HG02623 (cell line): ENCODE measurements at regions not wholly inside any gene's neighbourhood (a gene's known extent, or its start where the extent isn't known, plus 50 kb on each side); places are given as distances from the start of the nearest gene placed in this dataset.

Source experiments
- ATAC-seq: cut with Tn5 transposase; IDR thresholded peaks from one replicate; pipeline ENCODE4 v1.9.1; 2021; ENCODE audit warnings: moderate library complexity; ENCODE audit not compliant: unreplicated experiment

GRCh38 chr12:124433879-124434278 lies 133.5 kb downstream of the NCOR2 start:
- no peak for ATAC-seq

- ATAC-seq = no peak
Measured at GRCh38 chr12:124433147-124433874, 134.1 kb downstream of the NCOR2 start.

GRCh38 chr12:124432376-124432775 lies 135.0 kb downstream of the NCOR2 start:
- no peak for ATAC-seq

GRCh38 chr12:124431971-124432370 lies 135.4 kb downstream of the NCOR2 start:
- ATAC-seq = no peak

- no peak for ATAC-seq
Measured at GRCh38 chr12:124430491-124430890, 135.6 kb downstream of the RFLNA start.

GRCh38 chr12:124429535-124429934 lies 134.6 kb downstream of the RFLNA start:
- ATAC-seq = no peak

- ATAC-seq = no peak
Measured at GRCh38 chr12:124428792-124429281, 133.9 kb downstream of the RFLNA start.

- no peak for ATAC-seq
Measured at GRCh38 chr12:124428136-124428791, 133.4 kb downstream of the RFLNA start.

- no peak for ATAC-seq
Measured at GRCh38 chr12:124426594-124427555, 132.0 kb downstream of the RFLNA start.

- ATAC-seq = no peak
Measured at GRCh38 chr12:124425667-124426066, 130.8 kb downstream of the RFLNA start.

GRCh38 chr12:124424516-124424905 lies 129.6 kb downstream of the RFLNA start:
- ATAC-seq = no peak

- no peak for ATAC-seq
Measured at GRCh38 chr12:124423761-124424515, 129.0 kb downstream of the RFLNA start.

GRCh38 chr12:124422570-124423523 lies 128.0 kb downstream of the RFLNA start:
- no peak for ATAC-seq

GRCh38 chr12:124422142-124422569 lies 127.3 kb downstream of the RFLNA start:
- ATAC-seq = no peak

GRCh38 chr12:124420996-124421674 lies 126.2 kb downstream of the RFLNA start:
- ATAC-seq = no peak

GRCh38 chr12:124420041-124420995 lies 125.4 kb downstream of the RFLNA start:
- ATAC-seq = no peak

- ATAC-seq = no peak
Measured at GRCh38 chr12:124419292-124420040, 124.6 kb downstream of the RFLNA start.
